Cerebellar cortex (tissue), 1 donor: ENCODE measurements at regions not wholly inside any gene's neighbourhood (a gene's known extent, or its start where the extent isn't known, plus 50 kb on each side); places are given as distances from the start of the nearest gene placed in this dataset.
A peak's percentile ranks its signal among the peaks of the same experiment; 100 is the strongest.
"Not testable (repeated sequence)": the region's sequence is repeated elsewhere in the genome, so short reads cannot be mapped to it uniquely, and the experiment has no call there.

Experiments used
- DNase-seq: peaks from one replicate; pipeline ENCODE4 v3.0.0-alpha.2; 2015; ENCODE audit warnings: low spot score

DNA sequence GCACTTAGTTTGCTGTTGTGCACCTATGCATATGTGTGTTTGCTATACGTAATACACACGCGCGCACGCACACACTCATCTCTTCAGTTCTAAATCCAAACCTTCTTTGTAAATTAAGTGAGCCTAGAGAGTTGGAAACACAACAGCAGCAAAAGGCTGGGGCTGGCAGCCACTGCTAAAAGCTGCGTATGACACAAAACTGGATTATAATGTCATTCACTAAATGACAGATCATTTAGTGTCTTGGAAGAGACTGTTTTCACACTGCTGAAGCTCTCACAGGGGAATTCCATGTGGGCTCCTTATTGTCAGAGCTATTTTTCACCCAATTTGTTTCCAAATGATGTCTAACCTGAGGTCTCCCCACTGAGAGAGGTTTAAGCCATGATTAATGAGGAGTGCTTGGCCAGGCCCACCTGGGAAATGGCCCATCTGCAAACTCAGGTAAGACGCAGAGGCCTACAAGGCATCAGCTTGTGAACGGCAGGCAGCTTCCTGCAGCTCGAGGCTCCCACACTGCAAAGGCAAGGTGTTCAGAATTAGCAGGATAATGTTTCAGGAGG is 94.2 kb downstream of the OLIG3 start:
- no peak for DNase-seq

DNA sequence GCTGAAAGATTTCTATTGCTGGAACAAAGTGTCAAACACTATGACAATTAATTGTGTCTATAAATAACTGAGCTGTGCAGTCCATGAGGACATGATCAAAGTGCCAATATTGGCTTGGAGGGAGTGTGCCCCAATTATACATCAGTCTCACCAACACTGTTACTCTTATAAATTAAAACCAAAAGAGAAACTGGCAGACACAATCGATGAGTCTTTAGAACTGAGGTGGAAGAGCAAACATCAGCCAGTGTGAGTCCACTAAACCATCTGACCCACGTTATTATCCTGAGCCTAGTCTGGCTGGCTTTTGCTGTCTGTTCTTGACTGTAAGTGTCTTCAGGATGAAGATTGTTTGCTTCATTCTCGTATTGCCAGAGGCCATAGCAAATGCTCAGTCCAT is 98.9 kb downstream of the OLIG3 start:
- no peak for DNase-seq

DNA sequence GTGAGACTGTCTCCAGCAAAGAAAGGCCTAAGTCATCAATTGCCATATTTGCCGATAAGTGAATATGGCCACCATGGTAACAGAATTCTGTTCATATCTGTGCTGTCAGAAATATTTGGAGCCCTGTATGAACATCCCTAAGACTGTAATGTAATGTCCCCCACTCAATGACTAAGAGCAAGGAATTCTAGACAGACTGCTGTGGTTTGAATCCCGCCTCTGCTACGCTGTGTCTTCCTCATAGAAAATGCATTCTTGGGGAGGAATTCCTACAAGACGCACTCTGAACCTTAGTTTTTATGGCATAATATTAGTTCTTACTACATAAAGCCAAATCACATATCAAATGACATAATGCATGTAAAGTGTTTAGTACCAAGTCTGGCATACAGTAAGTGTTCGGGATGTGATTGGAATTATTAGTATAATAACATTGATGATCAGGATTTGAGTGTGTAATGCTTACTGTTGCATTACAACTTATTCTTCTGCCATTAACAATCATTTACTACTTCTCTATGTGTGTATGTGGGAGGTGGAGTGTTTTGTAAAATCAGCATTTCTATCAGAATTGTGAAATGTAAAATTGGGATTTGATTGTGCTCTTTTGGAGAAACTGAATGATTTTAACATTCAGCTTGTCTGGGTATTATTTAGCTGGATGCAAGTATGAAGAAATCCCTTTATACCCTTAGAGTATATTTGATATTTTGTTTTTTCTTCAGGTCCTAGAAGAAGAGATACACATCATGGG is 103.0 kb downstream of the OLIG3 start:
- no peak for DNase-seq

DNA sequence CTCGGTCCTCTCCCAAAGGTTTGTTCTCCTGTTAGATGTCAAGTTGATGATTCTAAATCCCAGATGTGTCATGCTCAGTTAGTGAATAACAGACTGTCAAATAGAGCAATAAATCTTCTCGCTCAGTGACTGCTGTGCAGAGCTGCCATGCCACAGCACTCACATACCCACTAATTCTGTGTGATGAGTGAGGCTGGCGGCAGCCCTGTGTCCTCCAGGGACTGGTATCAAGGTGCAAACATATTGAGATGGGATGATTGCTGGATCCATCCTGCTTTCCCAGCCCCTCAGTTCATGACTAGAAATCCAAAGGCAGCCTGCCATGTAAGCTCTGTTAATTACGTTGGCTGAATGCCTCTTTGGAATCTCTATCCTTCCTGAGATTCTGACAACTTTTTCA is 103.9 kb downstream of the OLIG3 start:
- DNase-seq: no peak

DNA sequence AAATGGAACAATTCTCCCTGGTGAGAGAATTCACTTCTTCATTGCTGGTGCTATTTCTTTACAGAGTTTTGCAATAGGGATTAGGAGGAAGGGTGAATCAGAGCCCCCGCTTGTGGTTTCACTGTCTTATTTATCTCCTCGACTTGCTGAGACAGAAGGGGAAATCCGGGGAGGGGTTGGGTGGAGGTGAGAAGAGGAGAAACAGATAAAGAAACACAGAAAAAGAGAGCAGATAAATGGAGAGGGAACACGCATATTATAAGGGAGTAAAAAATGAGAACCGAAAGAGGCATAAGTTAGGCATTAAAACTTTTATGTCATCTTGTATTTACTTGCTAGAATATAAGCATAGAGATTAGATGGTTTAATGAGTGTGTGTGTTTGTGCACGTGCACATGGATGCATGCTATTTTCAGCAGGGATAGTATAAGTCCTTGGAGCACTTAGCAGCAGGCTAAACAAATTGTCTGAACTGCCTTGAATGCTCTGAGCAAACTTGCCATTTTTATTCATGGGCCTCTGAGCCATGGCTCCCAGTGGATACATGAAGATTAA is 105.0 kb downstream of the OLIG3 start:
- no peak for DNase-seq

DNA sequence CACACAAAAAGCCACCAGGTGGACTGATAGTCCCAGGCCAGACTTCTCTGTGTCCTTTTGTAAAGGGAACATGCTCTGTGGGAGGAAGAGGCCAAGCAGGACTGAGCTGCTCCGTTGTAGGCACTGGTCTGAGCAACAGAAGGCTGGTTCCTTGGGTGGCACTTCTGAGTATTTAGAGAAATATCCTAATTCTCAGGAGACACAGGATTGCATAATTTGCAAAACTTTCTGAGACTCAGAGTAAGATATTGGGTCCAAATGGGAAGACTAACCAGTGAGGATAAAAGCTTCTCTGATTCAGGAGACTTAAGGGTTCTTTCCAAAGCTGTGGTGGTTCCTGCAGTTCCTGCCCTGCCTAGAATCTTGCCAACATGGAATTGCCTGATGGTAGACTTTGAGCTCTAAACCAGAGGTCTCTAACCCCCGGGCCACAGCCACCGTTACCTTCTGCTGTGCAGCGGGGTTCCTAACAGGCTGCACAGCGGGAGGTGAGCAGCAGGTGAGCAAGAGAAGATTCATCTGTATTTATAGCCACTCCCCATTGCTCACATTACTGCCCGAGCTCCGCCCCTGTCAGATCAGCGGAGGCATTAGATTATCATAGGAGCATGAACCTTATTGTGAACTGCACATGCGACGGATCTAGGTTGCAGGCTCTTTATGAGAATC is 107.0 kb downstream of the OLIG3 start:
- no peak for DNase-seq

DNA sequence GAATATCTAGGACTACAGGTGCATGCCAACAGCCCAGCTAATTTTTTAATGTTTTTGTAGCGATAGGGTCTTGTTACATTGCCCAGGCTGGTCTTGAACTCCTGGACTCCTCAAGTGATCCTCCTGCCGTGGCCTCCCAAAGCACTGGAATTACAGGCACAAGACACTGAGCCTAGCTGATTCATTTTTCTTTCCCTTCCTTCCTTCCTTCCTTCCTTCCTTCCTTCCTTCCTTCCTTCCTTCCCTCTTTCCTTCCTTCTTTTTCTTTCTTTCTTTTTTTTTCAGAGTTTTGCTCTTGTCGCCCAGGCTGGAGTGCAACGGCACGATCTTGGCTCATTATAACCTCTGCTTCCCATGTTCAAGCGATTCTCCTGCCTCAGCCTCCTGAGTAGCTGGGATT is 110.9 kb downstream of the OLIG3 start:
- DNase-seq: not testable (repeated sequence)

DNA sequence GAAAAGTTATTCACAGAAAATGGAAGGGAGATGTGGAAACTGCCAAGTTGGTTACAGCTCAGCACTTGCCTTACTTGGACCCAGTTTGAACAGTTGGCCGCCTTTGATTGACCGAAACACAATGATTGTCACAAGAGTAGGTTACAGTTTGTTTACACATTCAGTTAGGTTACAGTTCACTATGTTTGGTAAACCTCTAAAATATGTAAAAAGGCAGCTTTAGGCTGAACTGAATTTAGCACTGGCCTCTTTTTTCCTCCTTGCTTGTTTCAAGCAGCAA is 116.2 kb downstream of the OLIG3 start:
- no peak for DNase-seq

DNA sequence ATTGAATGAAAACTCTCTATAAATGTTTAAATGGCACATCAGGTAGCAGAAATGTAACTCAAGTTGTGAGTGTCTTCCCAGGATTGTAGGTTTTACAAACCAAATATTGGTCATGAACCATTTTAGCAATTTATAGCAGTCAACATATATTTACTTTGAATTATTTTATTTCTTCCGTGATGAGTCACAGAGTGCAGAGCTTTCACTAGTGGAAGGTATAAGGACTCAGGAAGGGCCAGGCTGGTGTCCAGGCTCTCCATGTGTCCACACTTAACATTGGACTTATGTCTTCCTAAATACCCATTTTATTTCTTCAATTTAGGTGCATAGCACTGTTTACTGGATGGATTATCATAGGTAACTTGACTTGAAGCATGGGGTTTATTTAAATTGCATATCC is 120.9 kb downstream of the OLIG3 start:
- DNase-seq: no peak

DNA sequence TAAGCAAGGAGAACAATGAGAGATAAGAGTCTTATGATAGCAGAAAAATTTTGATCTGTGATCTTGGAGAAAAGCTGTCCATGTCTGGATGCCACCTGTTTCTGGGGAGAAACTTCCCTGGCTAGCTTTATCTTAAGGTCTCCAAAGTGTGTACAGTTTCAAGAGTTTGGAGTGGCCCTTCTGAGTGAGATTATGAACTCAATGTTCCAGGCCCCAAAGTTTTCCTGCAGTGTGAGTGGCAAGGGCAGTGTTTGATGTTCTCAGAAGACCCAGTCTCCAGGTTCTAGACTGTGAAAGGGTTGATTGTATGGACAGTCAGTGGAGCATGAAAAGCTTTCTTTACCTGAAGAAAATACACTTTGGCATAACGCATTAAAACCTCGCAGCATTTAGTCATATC is 121.7 kb downstream of the OLIG3 start:
- DNase-seq: no peak

DNA sequence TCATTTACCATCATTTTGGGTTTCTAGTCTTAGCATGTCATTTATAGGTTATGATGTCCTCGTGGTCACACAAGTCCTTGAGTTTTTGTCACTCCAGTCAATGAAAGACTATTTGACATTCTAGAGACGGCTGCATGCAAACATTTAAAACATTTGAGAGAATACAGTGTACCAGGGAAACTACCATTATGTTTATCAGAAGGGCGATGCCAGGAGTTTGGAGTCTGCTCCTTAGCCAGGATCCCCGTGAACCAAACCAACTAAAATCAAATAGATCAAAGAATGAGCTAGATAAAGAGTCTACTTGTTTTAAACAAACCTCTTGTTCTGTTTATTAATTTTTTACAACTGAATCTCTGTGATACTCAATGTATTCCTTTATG is 122.6 kb downstream of the OLIG3 start:
- DNase-seq: no peak

DNA sequence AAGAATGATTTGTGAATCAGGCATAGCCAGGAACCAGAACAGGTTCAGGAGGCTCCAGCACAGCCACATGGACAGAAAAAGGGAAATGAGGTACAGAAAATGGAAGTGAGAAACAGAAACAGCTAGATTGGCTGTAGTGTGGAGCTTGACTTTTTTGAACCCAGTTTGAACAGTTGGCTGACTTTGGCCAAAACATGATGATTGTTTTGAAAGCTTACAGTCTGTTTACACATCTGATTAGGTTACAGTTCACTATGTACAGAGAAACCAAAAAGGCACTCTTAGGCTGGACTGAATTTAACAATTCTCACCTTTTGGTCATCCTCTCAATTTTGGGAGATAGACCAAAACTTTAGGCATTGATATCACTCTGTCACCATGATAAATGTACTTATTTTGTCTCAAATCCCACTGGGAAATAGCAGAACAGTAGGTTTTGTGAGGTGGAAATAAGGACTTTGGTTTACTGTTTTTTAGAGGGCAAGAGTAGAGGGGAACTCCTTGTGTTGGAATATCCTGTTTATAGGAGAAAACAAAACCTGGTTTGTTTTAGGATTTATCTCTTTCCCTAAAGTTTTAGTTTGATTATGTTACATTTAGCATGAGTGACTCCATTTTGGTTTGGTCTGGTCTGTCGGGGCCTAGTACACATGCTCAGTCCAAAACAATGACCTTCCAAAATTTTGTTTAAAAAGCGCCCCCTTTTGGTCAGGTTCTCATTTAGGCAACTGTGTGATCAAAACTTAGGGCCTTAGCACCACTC is 123.1 kb downstream of the OLIG3 start:
- peak; percentile 5 for DNase-seq

DNA sequence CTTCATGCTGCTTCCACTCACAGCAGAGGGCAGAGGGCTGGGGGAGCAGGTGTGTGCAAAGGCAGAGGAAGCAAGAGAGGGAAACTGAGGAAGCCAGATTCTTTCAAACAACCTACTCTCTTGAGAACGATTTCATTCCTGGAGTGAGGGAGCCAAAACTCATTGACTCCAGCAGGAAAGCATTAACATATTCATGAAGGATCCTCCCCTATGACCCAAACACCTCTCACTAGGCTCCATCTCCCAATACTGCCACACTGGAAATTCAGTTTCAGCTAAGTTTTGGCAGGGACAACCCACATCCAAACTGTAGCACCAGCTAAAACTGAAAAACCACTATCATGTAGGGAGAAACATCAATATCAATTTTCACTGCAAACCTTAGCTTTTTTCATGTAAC is 125.1 kb downstream of the OLIG3 start:
- DNase-seq: no peak

DNA sequence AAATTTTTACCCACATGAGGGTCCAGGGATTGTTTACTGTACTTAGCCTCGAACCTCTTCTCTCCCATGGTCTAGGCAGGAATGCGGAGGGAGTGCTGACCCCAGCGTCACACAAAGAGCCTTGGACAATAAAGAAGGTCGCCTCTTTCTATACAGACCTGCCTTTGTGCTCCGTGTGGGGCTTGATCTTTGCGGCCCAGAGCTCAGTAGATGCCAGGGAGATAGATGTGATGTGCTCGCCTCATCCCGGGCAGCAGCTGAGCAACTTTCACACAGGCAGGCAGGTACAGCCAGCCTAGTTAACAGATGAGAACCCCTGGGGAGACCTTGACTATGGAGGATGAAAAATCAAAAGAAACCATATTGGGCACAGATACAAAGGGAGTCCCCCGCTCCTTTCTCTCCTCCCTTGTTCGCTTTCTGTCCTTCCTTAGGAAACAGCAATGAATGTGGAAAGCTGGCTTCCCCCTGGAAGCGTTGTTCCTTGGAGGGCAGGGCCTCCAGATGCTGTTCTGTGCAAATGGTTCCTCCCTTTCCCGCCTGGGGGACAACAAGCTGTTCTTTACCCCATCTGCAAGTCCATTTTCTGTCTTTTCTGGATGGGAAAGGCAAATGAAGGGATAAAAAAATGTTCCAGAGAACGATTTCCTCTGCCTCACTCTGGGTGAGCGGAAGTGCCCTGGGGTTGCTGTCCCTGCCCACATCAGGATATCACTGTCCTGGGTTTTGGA is 128.3 kb downstream of the OLIG3 start:
- DNase-seq: no peak

DNA sequence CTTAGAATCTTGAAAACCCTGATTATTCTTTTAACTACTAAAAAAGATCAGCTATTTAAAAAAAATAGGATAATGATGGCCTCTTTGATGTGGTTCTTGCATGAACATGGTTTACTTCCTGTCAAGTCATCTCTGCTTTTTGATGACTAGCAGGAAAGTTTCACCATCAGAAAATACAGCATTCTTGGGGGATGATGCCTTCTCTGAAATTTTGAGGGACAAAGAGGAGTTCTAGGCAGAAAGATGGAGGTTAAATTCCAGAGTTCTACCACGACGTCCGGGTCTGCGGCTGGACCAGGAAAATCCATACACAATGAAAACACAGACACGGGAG is 130.4 kb downstream of the OLIG3 start:
- no peak for DNase-seq

DNA sequence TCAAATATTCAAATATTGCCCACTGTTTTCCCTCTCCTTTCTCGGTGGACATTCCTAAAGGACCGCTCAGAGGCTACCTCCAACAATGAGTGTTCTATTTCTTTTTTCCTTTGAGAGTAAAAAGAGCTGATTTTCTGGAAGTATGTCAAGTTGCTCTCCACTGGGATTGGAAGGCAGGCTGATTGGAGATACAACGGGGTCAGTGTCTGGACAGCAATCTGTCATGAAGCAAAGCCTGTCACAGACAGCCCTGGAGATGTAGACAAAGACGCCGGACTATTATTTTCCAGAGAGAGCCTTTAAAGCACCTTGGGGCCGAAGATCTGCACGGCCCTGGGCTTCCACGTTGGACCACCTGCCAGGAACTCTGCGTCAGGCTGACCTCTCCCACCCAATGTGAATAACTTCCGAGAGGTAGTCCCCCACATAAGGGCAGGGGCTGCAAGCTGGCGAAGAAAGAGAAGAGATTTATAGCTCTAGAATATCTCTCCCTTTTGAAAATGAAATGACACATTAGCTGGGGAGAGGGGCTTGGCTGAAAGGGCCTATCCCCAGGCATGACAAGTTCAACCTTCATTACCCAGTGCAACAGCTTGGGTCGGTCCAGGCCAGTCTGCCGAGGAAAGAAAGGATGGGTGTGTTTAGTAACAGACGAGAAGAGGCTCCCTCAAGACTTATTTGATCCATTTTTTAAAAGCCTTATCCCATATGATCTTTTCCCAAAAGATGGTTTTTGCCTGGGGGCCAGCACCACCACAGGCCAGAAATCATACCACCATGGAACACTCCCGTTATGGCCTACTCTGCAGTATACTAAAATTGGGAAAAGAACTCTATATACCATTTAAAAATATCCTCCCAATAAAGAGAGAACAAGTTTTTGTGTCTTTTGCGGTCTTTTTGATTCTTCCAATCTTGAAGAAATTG is 131.1 kb downstream of the OLIG3 start:
- no peak for DNase-seq

DNA sequence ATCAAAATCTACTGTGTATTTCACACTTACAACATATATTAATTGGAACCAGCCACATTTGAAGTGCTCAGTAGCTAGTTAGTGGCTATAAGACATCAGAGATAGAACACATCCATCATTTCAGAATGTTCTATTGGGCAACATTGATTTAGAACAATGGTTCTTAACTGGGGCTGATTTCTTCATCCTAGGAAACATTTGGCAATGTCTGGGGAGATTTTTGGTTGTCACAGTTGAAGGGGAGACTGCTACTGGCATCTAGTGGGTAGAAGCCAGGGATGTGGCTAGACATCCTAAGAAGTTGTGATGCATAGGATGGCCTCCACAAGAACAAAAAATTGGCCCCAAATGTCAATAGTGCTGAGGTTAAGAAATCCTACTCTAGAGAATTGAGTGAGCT is 132.5 kb downstream of the OLIG3 start:
- no peak for DNase-seq

DNA sequence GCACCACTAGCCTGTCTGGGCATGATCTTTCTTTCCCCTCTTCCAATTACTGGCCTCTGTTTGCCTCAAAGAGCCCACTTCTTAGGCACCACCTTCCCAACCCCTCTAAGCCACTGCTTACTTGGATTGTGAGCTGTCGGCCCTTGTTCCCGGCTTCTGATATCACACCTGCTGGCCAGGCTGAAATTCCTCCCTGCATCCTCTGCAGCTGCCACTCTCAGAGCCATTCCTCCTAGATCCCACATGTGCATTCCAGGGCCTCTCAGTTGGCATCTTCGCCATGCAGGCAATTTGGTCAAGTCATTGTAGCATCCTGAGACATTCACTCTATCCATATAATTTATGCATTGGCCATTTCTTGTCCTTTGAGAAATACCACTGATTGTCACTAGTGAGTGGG is 135.9 kb downstream of the OLIG3 start:
- DNase-seq: no peak

DNA sequence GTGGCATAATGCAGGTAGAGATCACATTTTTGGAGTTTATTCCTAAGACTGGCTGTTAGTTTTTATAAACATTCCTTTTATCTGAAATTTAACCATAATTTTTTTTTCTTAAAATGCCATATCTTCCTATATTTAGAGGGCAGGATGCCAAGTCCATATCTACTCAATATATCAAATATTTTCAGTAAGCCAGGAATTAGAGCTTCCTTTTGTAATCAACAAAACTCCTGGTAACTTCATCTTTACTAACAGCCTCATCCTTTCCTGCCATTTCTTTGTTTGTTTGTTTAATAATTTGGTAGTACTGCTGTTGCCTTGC is 136.3 kb downstream of the OLIG3 start:
- DNase-seq: no peak

DNA sequence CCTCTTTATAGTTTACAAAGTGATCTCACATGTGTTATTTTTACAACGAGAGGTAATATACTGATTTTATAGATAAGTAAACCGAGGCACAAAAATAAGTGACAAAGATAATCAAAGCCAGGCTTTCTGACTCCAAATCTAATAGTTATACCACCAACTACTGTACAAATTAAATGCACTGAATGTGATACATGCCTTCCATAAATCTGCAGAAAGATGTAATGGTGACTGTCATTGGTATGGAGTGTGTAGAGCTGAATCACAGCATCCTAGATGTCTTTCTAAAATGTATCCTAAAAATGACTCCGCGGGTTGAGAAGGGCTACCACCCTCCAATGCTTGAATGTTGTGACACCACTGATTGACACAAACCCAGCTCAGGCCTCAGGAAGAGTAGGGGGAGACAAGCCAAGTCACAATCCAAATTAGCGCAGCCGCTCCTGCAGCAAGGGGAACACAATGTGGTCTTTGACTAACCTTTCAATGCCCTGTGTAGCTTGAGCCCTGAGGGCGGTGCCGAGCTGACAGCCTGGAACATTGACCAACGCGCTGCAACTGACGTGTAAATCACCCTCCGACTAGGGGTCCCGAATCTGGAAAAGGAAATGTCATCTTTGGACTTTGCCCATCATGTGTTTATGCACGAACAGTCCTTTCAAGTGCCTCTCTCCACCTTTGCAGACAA is 136.8 kb downstream of the OLIG3 start:
- DNase-seq: no peak
